22Rv1 (cell line): ENCODE measurements at regions not wholly inside any gene's neighbourhood (a gene's known extent, or its start where the extent isn't known, plus 50 kb on each side); places are given as distances from the start of the nearest gene placed in this dataset.

ENCODE experiments used
- ZFX ChIP-seq: fragments of 450-650 bp; IDR thresholded peaks from 2 replicates; pipeline ENCODE4 v1.6.1; 2017; ENCODE audit warnings: antibody characterized with exemption, borderline replicate concordance
- TF ChIP-seq, protein P1 (sequence below): fragments of 450-650 bp; IDR thresholded peaks from 2 replicates; pipeline ENCODE4 v1.5.1; 2017; ENCODE audit warnings: mild to moderate bottlenecking

- TF ChIP-seq, protein P1, sequence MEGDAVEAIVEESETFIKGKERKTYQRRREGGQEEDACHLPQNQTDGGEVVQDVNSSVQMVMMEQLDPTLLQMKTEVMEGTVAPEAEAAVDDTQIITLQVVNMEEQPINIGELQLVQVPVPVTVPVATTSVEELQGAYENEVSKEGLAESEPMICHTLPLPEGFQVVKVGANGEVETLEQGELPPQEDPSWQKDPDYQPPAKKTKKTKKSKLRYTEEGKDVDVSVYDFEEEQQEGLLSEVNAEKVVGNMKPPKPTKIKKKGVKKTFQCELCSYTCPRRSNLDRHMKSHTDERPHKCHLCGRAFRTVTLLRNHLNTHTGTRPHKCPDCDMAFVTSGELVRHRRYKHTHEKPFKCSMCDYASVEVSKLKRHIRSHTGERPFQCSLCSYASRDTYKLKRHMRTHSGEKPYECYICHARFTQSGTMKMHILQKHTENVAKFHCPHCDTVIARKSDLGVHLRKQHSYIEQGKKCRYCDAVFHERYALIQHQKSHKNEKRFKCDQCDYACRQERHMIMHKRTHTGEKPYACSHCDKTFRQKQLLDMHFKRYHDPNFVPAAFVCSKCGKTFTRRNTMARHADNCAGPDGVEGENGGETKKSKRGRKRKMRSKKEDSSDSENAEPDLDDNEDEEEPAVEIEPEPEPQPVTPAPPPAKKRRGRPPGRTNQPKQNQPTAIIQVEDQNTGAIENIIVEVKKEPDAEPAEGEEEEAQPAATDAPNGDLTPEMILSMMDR: no peak
- no peak for TF ChIP-seq ZFX
These were observed 247.7 kb downstream of the UTP18 start for GRCh38 chr17:51508048-51508447.
